ENCODE measurements at regions not wholly inside any gene's neighbourhood (a gene's known extent, or its start where the extent isn't known, plus 50 kb on each side); places are given as distances from the start of the nearest gene placed in this dataset.

- intact Hi-C loops (cut with DNase I; ENCODE audit: low total_unique reads), result no loop called here
- Histone ChIP-seq H3K27me3 (no peaks in the 10 kb centered on the region), H3K4me3 (no peak overlapping the region), H3K4me1 (no peaks in the 10 kb centered on the region), H3K36me3 (no peaks in the 10 kb centered on the region), H3K27ac (no peak overlapping the region), H3K9me3 (no peaks in the 10 kb centered on the region)
- TF ChIP-seq POLR2A (IDR thresholded peaks at IDR 0.05) (no peak), CTCF (IDR thresholded peaks at IDR 0.05 in 4 of 5, conservative IDR thresholded peaks at IDR 0.05 in 1 of 5) (no peak)
- ATAC-seq (no peak), DNase-seq (no peak)
- in situ Hi-C loops (cut with MboI; ENCODE audit: low sequenced_read_pairs in 4 of 4), result no loop called here
Measured at GRCh38 chr5:112087222-112087621, 330.2 kb upstream of the NREP start.

- TF ChIP-seq CTCF (IDR thresholded peaks at IDR 0.05 in 4 of 5, conservative IDR thresholded peaks at IDR 0.05 in 1 of 5) (no peak), POLR2A (IDR thresholded peaks at IDR 0.05) (no peak)
- no peak for ATAC-seq
Measured at GRCh38 chr5:112086740-112087139, 329.7 kb upstream of the NREP start.

GRCh38 chr5:112084149-112084548, 327.2 kb upstream of the NREP start:
- Histone ChIP-seq H3K4me3 (no peak overlapping the region), H3K4me1 (no peaks in the 10 kb centered on the region), H3K36me3 (no peaks in the 10 kb centered on the region), H3K27ac (no peak overlapping the region), H3K9me3 (no peaks in the 10 kb centered on the region), H3K27me3 (no peaks in the 10 kb centered on the region)
- intact Hi-C loops (cut with DNase I; ENCODE audit: low total_unique reads) (no loop called here), in situ Hi-C loops (cut with MboI; ENCODE audit: low sequenced_read_pairs in 4 of 4) (no loop called here)
- ATAC-seq (no peak), DNase-seq (no peak)
- no peak for TF ChIP-seq CTCF (IDR thresholded peaks at IDR 0.05 in 4 of 5, conservative IDR thresholded peaks at IDR 0.05 in 1 of 5)

More at GRCh38 chr5:112086740-112087139, 329.7 kb upstream of the NREP start:
- in situ Hi-C loops (cut with MboI; ENCODE audit: low sequenced_read_pairs in 4 of 4), result no loop called here
- no peaks in the 10 kb centered on the region for H3K36me3 ChIP-seq
- no peak overlapping the region for H3K27ac ChIP-seq
- H3K4me3 ChIP-seq, result no peak overlapping the region
- intact Hi-C loops (cut with DNase I; ENCODE audit: low total_unique reads), result no loop called here
- H3K27me3 ChIP-seq, result no peaks in the 10 kb centered on the region
- DNase-seq, result no peak
- no peaks in the 10 kb centered on the region for H3K9me3 ChIP-seq
- H3K4me1 ChIP-seq, result no peaks in the 10 kb centered on the region

- Histone ChIP-seq H3K9me3 (no peaks in the 10 kb centered on the region), H3K27ac (no peak overlapping the region), H3K4me3 (no peak overlapping the region), H3K4me1 (no peaks in the 10 kb centered on the region), H3K36me3 (no peaks in the 10 kb centered on the region), H3K27me3 (no peaks in the 10 kb centered on the region)
- intact Hi-C loops (cut with DNase I; ENCODE audit: low total_unique reads), result no loop called here
- no peak for TF ChIP-seq POLR2A (IDR thresholded peaks at IDR 0.05)
- no peak for TF ChIP-seq CTCF (IDR thresholded peaks at IDR 0.05 in 4 of 5, conservative IDR thresholded peaks at IDR 0.05 in 1 of 5)
- DNase-seq (no peak), ATAC-seq (no peak)
- in situ Hi-C loops (cut with MboI; ENCODE audit: low sequenced_read_pairs in 4 of 4), result no loop called here
Measured at GRCh38 chr5:112083623-112084022, 326.6 kb upstream of the NREP start.

GRCh38 chr5:112077180-112077579, 320.2 kb upstream of the NREP start:
- H3K4me1 ChIP-seq, result no peaks in the 10 kb centered on the region
- H3K4me3 ChIP-seq, result no peak overlapping the region
- H3K9me3 ChIP-seq, result no peaks in the 10 kb centered on the region
- intact Hi-C loops (cut with DNase I; ENCODE audit: low total_unique reads), result no loop called here
- no peaks in the 10 kb centered on the region for H3K36me3 ChIP-seq
- no peak overlapping the region for H3K27ac ChIP-seq
- no peak for TF ChIP-seq CTCF (IDR thresholded peaks at IDR 0.05 in 4 of 5, conservative IDR thresholded peaks at IDR 0.05 in 1 of 5)
- no peak for TF ChIP-seq POLR2A (IDR thresholded peaks at IDR 0.05)
- no peaks in the 10 kb centered on the region for H3K27me3 ChIP-seq
- no peak for ATAC-seq
- in situ Hi-C loops (cut with MboI; ENCODE audit: low sequenced_read_pairs in 4 of 4), result no loop called here
- DNase-seq, result no peak
